ENCODE measurements at regions not wholly inside any gene's neighbourhood (a gene's known extent, or its start where the extent isn't known, plus 50 kb on each side); places are given as distances from the start of the nearest gene placed in this dataset.

DNA sequence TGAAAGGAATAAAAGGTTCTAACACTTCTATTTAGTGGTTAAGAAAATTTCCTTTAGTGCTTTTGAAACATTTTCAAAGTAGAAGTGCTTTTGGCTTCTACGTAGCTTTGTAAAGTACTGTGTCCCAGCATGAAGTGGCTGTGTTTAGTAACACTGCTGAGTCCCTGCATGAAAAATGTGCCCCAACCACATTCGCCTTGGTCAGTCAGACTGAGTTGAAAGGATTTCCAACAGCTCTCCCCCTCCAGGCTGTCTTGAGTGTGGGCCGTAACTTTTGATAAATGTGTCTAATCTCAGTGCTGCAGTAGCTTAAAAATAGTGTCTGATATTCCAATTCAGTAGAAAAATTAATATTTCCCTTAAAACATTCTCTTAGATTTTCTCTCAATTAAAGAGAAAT, 115.0 kb downstream of the NR1D2 start:
- peak; percentile 51 for DNase-seq (ENCODE audit: low read depth)
- peak; percentile 30 for TF ChIP-seq CTCF (IDR thresholded peaks at IDR 0.05; ENCODE audit: control insufficient read depth, insufficient read depth, low read depth, low read length, missing control alignments)

GRCh38 chr3:24062916-24063315, 117.8 kb downstream of the NR1D2 start:
- no peak for DNase-seq (ENCODE audit: low read depth)
- H3K4me3 ChIP-seq (ENCODE audit: control insufficient read depth, low read depth, low read length) = no peak overlapping the region
- TF ChIP-seq CTCF (IDR thresholded peaks at IDR 0.05; ENCODE audit: control insufficient read depth, insufficient read depth, low read depth, low read length, missing control alignments) = no peak

More for the DNA sequence above, 115.0 kb downstream of the NR1D2 start:
- H3K4me3 ChIP-seq (ENCODE audit: control insufficient read depth, low read depth, low read length) = no peak overlapping the region
